ENCODE measurements at regions not wholly inside any gene's neighbourhood (a gene's known extent, or its start where the extent isn't known, plus 50 kb on each side); places are given as distances from the start of the nearest gene placed in this dataset.

DNA sequence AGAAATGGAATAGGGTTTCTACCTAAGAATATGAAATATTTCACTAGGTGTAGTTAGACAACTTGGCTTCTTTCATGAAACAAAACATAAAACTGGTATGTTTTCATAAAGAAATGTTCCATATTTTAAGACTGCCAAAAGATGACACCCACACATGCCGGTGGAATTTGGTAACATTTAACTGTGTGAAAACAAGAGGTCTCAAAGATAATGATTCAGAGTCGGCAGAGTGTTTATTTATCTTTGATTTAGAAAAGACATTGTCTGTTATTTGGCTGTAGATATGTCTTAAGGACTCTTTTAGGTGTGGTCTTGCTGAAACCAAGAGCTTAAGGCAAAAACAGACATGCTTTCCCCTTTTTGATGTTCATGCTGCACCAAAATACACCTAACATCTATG lies 63.5 kb upstream of the FN1 start:
- Histone ChIP-seq H3K36me3 (replicated peaks in 1 of 2; ENCODE audit: control insufficient read depth in 1 of 2, insufficient read depth in 2 of 2, low read length in 1 of 2) (no peaks in the 10 kb centered on the region), H3K27me3 (ENCODE audit: insufficient read depth) (no peaks in the 10 kb centered on the region), H3K79me2 (ENCODE audit: insufficient read depth) (no peaks in the 10 kb centered on the region), H3K9me2 (no peaks in the 10 kb centered on the region), H3K9me3 (no peaks in the 10 kb centered on the region), H3K4me2 (no peak overlapping the region), H2AFZ (ENCODE audit: low read depth) (peak overlapping the region; percentile 36; the same call in 1 of the 2 replicates), H3K4me1 (ENCODE audit: control insufficient read depth in 1 of 2, insufficient read depth in 2 of 2, low read depth in 1 of 2, low read length in 1 of 2) (peaks cover 0 to 10% of the 10 kb centered on the region in 2 experiments; a peak in 1 of 4 replicates), H3F3A (replicated peaks; ENCODE audit: insufficient read depth) (peaks cover 3% of the 10 kb centered on the region), H3K4me3 (ENCODE audit: low read depth in 2 of 2, low read length in 1 of 2) (no peak overlapping the region), H4K20me1 (ENCODE audit: insufficient read depth) (no peaks in the 10 kb centered on the region), H3K9ac (no peak overlapping the region), H3K27ac (ENCODE audit: low read depth in 2 of 2, low read length in 1 of 2) (no peak overlapping the region)
- POLR2A ChIA-PET, result no interaction called here
- no peak for DNase-seq
- TF ChIP-seq USF2 (IDR thresholded peaks at IDR 0.05; ENCODE audit: borderline replicate concordance, low read depth, low read length) (no peak), RAD21 (IDR thresholded peaks at IDR 0.05; ENCODE audit: low read length) (no peak), TAF1 (IDR thresholded peaks at IDR 0.05; ENCODE audit: borderline replicate concordance, low read depth, low read length) (no peak), RXRA (IDR thresholded peaks at IDR 0.05; ENCODE audit: borderline replicate concordance, low read depth) (no peak), TCF12 (IDR thresholded peaks at IDR 0.05) (no peak), SIN3A (IDR thresholded peaks at IDR 0.05; ENCODE audit: borderline replicate concordance, low read depth, low read length) (no peak), EZH2phosphoT487 (IDR thresholded peaks at IDR 0.05; ENCODE audit: borderline replicate concordance, low read depth) (no peak), GATA2 (CRISPR knock-in tag; IDR thresholded peaks at IDR 0.05) (no peak), MAX (IDR thresholded peaks at IDR 0.05; ENCODE audit: low read depth) (no peak), CTCF (IDR thresholded peaks at IDR 0.05) (no peak), TEAD4 (IDR thresholded peaks at IDR 0.05; ENCODE audit: borderline replicate concordance, insufficient read depth) (no peak), NFIC (IDR thresholded peaks at IDR 0.05; ENCODE audit: borderline replicate concordance) (no peak), MEF2A (IDR thresholded peaks at IDR 0.05; ENCODE audit: borderline replicate concordance, low read depth) (no peak), ELF1 (IDR thresholded peaks at IDR 0.05) (no peak)
- TF ChIP-seq, protein P1, sequence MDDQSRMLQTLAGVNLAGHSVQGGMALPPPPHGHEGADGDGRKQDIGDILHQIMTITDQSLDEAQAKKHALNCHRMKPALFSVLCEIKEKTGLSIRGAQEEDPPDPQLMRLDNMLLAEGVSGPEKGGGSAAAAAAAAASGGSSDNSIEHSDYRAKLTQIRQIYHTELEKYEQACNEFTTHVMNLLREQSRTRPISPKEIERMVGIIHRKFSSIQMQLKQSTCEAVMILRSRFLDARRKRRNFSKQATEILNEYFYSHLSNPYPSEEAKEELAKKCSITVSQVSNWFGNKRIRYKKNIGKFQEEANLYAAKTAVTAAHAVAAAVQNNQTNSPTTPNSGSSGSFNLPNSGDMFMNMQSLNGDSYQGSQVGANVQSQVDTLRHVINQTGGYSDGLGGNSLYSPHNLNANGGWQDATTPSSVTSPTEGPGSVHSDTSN (IDR thresholded peaks at IDR 0.05), result no peak
- CTCF ChIA-PET, result no interaction called here
- WGBS (ENCODE audit: low lambda C conversion rate), result 66% methylated on average over 2 of the region's 2 CpGs

DNA sequence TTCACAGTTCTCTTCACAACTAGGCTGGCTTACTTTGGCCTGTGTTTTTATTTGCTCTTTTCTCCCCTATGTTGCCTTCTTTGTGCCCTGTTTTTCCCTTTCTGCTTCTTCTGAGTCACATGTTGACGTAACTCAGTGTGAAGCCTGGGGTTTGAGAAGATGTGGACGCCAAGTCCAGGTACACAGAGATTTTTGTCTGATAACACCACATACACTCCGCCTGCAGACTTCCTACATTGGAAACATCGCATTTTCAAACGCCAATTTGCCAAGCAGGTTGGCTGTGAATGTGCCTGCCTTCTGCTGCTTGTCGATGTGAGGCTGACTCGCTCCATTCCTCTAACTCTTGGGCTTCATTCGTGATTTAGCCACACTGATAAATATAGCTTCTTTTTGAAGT lies 62.6 kb upstream of the FN1 start:
- Histone ChIP-seq H3K4me3 (ENCODE audit: low read depth in 2 of 2, low read length in 1 of 2) (no peak overlapping the region), H3K79me2 (ENCODE audit: insufficient read depth) (no peaks in the 10 kb centered on the region), H3K27ac (ENCODE audit: low read depth in 2 of 2, low read length in 1 of 2) (no peak overlapping the region), H3K27me3 (ENCODE audit: insufficient read depth) (no peaks in the 10 kb centered on the region), H4K20me1 (ENCODE audit: insufficient read depth) (no peaks in the 10 kb centered on the region), H3K4me2 (no peak overlapping the region), H3K36me3 (replicated peaks in 1 of 2; ENCODE audit: control insufficient read depth in 1 of 2, insufficient read depth in 2 of 2, low read length in 1 of 2) (no peaks in the 10 kb centered on the region), H3K9me3 (no peaks in the 10 kb centered on the region), H2AFZ (ENCODE audit: low read depth) (no peak overlapping the region), H3K4me1 (ENCODE audit: control insufficient read depth in 1 of 2, insufficient read depth in 2 of 2, low read depth in 1 of 2, low read length in 1 of 2) (peaks cover 0 to 8% of the 10 kb centered on the region in 2 experiments; a peak in 1 of 4 replicates), H3F3A (replicated peaks; ENCODE audit: insufficient read depth) (peaks cover 3% of the 10 kb centered on the region), H3K9me2 (no peaks in the 10 kb centered on the region), H3K9ac (no peak overlapping the region)
- 74% methylated on average over 8 of the region's 8 CpGs for WGBS (ENCODE audit: low lambda C conversion rate)
- no peak for DNase-seq
- POLR2A ChIA-PET, result no interaction called here
- CTCF ChIA-PET, result interaction anchor here (1.0 kb wide), 1 partner anchor 330 kb away, joined by 3 read pairs; no protein-coding TSS in a partner anchor
- no peak for TF ChIP-seq CTCF (IDR thresholded peaks at IDR 0.05)
- no peak for TF ChIP-seq FOXJ3 (CRISPR knock-in tag; IDR thresholded peaks at IDR 0.05)
- no peak for TF ChIP-seq RAD21 (IDR thresholded peaks at IDR 0.05; ENCODE audit: low read length)
- TF ChIP-seq CHD2 (IDR thresholded peaks at IDR 0.05; ENCODE audit: low read length, partially characterized antibody), result no peak
- TF ChIP-seq JUND (IDR thresholded peaks at IDR 0.05), result no peak
- no peak for TF ChIP-seq SMC3 (IDR thresholded peaks at IDR 0.05; ENCODE audit: low read depth, low read length)
- no peak for TF ChIP-seq SIN3A (IDR thresholded peaks at IDR 0.05; ENCODE audit: borderline replicate concordance, low read depth, low read length)
- no peak for TF ChIP-seq GABPA (IDR thresholded peaks at IDR 0.05; ENCODE audit: low read depth)
- TF ChIP-seq GATA2 (CRISPR knock-in tag; IDR thresholded peaks at IDR 0.05), result no peak
- TF ChIP-seq, protein P2, sequence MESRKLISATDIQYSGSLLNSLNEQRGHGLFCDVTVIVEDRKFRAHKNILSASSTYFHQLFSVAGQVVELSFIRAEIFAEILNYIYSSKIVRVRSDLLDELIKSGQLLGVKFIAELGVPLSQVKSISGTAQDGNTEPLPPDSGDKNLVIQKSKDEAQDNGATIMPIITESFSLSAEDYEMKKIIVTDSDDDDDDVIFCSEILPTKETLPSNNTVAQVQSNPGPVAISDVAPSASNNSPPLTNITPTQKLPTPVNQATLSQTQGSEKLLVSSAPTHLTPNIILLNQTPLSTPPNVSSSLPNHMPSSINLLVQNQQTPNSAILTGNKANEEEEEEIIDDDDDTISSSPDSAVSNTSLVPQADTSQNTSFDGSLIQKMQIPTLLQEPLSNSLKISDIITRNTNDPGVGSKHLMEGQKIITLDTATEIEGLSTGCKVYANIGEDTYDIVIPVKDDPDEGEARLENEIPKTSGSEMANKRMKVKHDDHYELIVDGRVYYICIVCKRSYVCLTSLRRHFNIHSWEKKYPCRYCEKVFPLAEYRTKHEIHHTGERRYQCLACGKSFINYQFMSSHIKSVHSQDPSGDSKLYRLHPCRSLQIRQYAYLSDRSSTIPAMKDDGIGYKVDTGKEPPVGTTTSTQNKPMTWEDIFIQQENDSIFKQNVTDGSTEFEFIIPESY (IDR thresholded peaks at IDR 0.05; ENCODE audit: borderline replicate concordance, low read depth), result no peak

Measured in SK-N-SH (cell line).